H9 (cell line): ENCODE measurements at regions not wholly inside any gene's neighbourhood (a gene's known extent, or its start where the extent isn't known, plus 50 kb on each side); places are given as distances from the start of the nearest gene placed in this dataset.

Experiments
- DNase-seq: peaks from one replicate; pipeline ENCODE4 v3.0.0-alpha.2; 2017
- H2AFZ ChIP-seq: one replicate; pipeline ENCODE4 v1.6.1; 2013; ENCODE audit warnings: mild to moderate bottlenecking, low read length, control low read depth, moderate library complexity
- H2AK5ac ChIP-seq: 2 replicates; pipeline ENCODE4 v1.6.1; 2013; ENCODE audit warnings: low read length, control low read depth, mixed read lengths; ENCODE audit not compliant: insufficient read length
- H2BK120ac ChIP-seq: one replicate; pipeline ENCODE4 v1.6.1; 2013; ENCODE audit warnings: low read depth, mild to moderate bottlenecking, low read length, control low read depth, inconsistent platforms; ENCODE audit not compliant: poor library complexity, severe bottlenecking
- H2BK12ac ChIP-seq: 2 replicates; pipeline ENCODE4 v1.6.1; 2013; ENCODE audit warnings: low read length, control low read depth, mixed read lengths, low read depth; ENCODE audit not compliant: insufficient read length
- H2BK15ac ChIP-seq: 2 replicates; pipeline ENCODE4 v1.6.1; 2013; ENCODE audit warnings: low read depth, low read length, control low read depth
- H2BK20ac ChIP-seq: one replicate; pipeline ENCODE4 v1.6.1; 2013; ENCODE audit warnings: low read depth, mild to moderate bottlenecking, low read length, control low read depth, inconsistent platforms; ENCODE audit not compliant: poor library complexity, severe bottlenecking
- H2BK5ac ChIP-seq: 2 replicates; pipeline ENCODE4 v1.6.1; 2013; ENCODE audit warnings: low read length, control low read depth, mixed read lengths; ENCODE audit not compliant: insufficient read length
- H3K14ac ChIP-seq: 2 replicates; pipeline ENCODE4 v1.6.1; 2013; ENCODE audit warnings: low read length, control low read depth; ENCODE audit not compliant: insufficient read depth
- H3K18ac ChIP-seq: 2 replicates; pipeline ENCODE4 v1.6.1; 2013; ENCODE audit warnings: low read depth, mild to moderate bottlenecking, mixed read lengths, low read length, control low read depth; ENCODE audit not compliant: insufficient read length
- H3K23ac ChIP-seq: 2 replicates; pipeline ENCODE4 v1.6.1; 2013; ENCODE audit warnings: low read length, control low read depth, mixed read lengths, low read depth; ENCODE audit not compliant: insufficient read length
- H3K23me2 ChIP-seq: 2 replicates; pipeline ENCODE4 v1.6.1; 2013; ENCODE audit warnings: low read depth, mild to moderate bottlenecking, mixed read lengths, low read length, control low read depth; ENCODE audit not compliant: insufficient read length, poor library complexity, severe bottlenecking
- H3K27ac ChIP-seq: 2 replicates; pipeline ENCODE4 v1.5.1; 2013; ENCODE audit warnings: low read length, control low read depth, mixed read lengths, low read depth; ENCODE audit not compliant: insufficient read length
- H3K27me3 ChIP-seq: 2 replicates; pipeline ENCODE4 v1.6.1; 2013; ENCODE audit warnings: low read length, control low read depth, inconsistent platforms; ENCODE audit not compliant: insufficient read depth
- H3K4ac ChIP-seq: 2 replicates; pipeline ENCODE4 v1.6.1; 2013; ENCODE audit warnings: low read depth, mild to moderate bottlenecking, control low read depth, inconsistent platforms, low read length, moderate library complexity
- H3K4me1 ChIP-seq: 2 replicates; pipeline ENCODE4 v1.6.1; 2013; ENCODE audit warnings: low read length, control low read depth, inconsistent platforms; ENCODE audit not compliant: insufficient read depth
- H3K4me2 ChIP-seq: 2 replicates; pipeline ENCODE4 v1.6.1; 2013; ENCODE audit warnings: low read length, control low read depth, mixed read lengths; ENCODE audit not compliant: insufficient read length, insufficient read depth
- H3K56ac ChIP-seq: 2 replicates; pipeline ENCODE4 v1.6.1; 2013; ENCODE audit warnings: low read depth, mild to moderate bottlenecking, mixed read lengths, low read length, control low read depth; ENCODE audit not compliant: insufficient read length
- H3K79me1 ChIP-seq: 2 replicates; pipeline ENCODE4 v1.6.1; 2013; ENCODE audit warnings: low read depth, mild to moderate bottlenecking, moderate library complexity, low read length, control low read depth, inconsistent platforms; ENCODE audit not compliant: insufficient read depth, poor library complexity, severe bottlenecking
- H3K79me2 ChIP-seq: 2 replicates; pipeline ENCODE4 v1.6.1; 2013; ENCODE audit warnings: low read length, control low read depth, inconsistent platforms; ENCODE audit not compliant: insufficient read depth
- H3K9ac ChIP-seq: 2 replicates; pipeline ENCODE4 v1.6.1; 2013; ENCODE audit warnings: low read length, control low read depth, mixed read lengths; ENCODE audit not compliant: insufficient read length; ENCODE audit errors: extremely low read depth
- H3K9me3 ChIP-seq: one replicate; pipeline ENCODE4 v1.6.1; 2013; ENCODE audit warnings: low read depth, low read length, inconsistent platforms; ENCODE audit not compliant: control insufficient read depth
- H3T11ph ChIP-seq: one replicate; pipeline ENCODE4 v1.6.1; 2013; ENCODE audit warnings: mild to moderate bottlenecking, low read length, control low read depth, inconsistent platforms
- H4K20me1 ChIP-seq: one replicate; pipeline ENCODE4 v1.6.1; 2013; ENCODE audit not compliant: control insufficient read depth, insufficient read length, insufficient read depth
- H4K5ac ChIP-seq: 2 replicates; pipeline ENCODE4 v1.6.1; 2013; ENCODE audit warnings: low read depth, mild to moderate bottlenecking, mixed read lengths, low read length, control low read depth; ENCODE audit not compliant: insufficient read length
- H4K8ac ChIP-seq: replicated peaks from 2 replicates; pipeline ENCODE4 v1.6.1; 2013; ENCODE audit warnings: low read length, control low read depth, mixed read lengths, low read depth; ENCODE audit not compliant: insufficient read length
- H4K91ac ChIP-seq: 2 replicates; pipeline ENCODE4 v1.6.1; 2013; ENCODE audit warnings: low read depth, mild to moderate bottlenecking, moderate library complexity, mixed read lengths, low read length, control low read depth; ENCODE audit not compliant: insufficient read length
- H3K27ac Mint-ChIP-seq, 3 experiments: 2 replicates in 2 of 3; 3 replicates in 1 of 3; pipeline ENCODE4 v1.8.0; 2020 to 2021; ENCODE audit warnings: mixed read lengths in 3 of 3, mild to moderate bottlenecking in 1 of 3, moderate library complexity in 1 of 3
- H3K27me3 Mint-ChIP-seq: 2 replicates; pipeline ENCODE4 v1.8.0; 2021; ENCODE audit warnings: low read depth, mild to moderate bottlenecking, moderate library complexity, mixed read lengths
- H3K36me3 Mint-ChIP-seq, 3 experiments: 2 replicates in 2 of 3; 3 replicates in 1 of 3; pipeline ENCODE4 v1.8.0; 2020 to 2021; ENCODE audit warnings: low read depth in 3 of 3, mixed read lengths in 3 of 3; ENCODE audit not compliant: insufficient read depth in 1 of 3
- H3K4me1 Mint-ChIP-seq, 2 experiments: 2 replicates each; pipeline ENCODE4 v1.8.0; 2020; ENCODE audit warnings: mixed read lengths in 2 of 2
- H3K4me3 Mint-ChIP-seq, 2 experiments: 2 replicates in 1 of 2; 3 replicates in 1 of 2; pipeline ENCODE4 v1.8.0; 2020 to 2021; ENCODE audit warnings: mild to moderate bottlenecking in 2 of 2, mixed read lengths in 2 of 2, moderate library complexity in 1 of 2
- H3K9me3 Mint-ChIP-seq, 2 experiments: 2 replicates in 1 of 2; 3 replicates in 1 of 2; pipeline ENCODE4 v1.8.0; 2020; ENCODE audit warnings: mild to moderate bottlenecking in 2 of 2, mixed read lengths in 2 of 2, moderate library complexity in 1 of 2
- WGBS: extraction: QIAGEN DNeasy Blood & Tissue Kit; methylation state at CpG from one replicate; pipeline ENCODE4 v1.1.7; 2013; ENCODE audit warnings: missing lambda C conversion rate, low lambda C conversion rate, mixed read lengths; ENCODE audit not compliant: insufficient read length; ENCODE audit errors: extremely low coverage; 5-methylcytosine and 5-hydroxymethylcytosine counted together
- TF ChIP-seq, protein P1 (sequence below): fragments of 200-600 bp; sonication (generic); conservative IDR thresholded peaks from 3 replicates; pipeline ENCODE4 v1.8.0; 2021; ENCODE audit warnings: antibody characterized with exemption, mild to moderate bottlenecking

DNA sequence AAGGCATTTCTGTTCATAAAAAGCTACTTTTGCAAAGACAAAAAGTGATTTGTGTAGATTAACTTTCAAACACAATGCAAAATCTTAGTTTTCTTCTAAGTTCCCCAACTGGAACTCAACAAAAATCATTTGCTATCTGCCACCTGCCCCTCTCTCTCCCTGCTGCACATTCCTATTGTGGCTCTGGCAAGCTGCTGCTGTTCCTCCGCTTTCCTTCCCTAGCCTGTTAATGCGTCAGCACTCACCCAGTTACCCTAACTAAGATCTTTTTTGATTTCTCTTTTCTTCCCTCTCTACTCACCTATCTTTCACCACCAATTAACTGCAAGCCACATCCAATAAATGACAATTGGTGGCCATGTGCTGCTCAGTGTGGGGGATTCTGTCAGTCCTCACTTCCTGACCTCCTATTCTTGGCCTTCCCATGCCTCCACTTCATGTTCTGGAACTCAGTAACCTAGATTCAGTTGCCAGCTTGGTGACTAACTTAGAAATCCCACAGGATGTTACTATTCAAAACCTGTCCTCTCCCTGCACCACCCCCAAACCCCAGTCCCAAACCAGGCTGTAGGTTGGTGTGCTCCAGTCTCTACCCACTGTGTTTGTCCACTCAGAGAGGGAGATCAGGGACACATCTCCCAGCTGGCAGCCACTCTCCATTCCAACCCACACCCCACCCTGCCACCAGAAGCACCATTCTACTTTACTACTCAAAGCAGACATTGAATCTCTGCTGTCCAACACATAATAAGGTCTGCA, 140.2 kb upstream of the CTTNBP2 start:
- WGBS, result no CpG with 5 or more reads among the region's 2 CpGs
- TF ChIP-seq, protein P1, sequence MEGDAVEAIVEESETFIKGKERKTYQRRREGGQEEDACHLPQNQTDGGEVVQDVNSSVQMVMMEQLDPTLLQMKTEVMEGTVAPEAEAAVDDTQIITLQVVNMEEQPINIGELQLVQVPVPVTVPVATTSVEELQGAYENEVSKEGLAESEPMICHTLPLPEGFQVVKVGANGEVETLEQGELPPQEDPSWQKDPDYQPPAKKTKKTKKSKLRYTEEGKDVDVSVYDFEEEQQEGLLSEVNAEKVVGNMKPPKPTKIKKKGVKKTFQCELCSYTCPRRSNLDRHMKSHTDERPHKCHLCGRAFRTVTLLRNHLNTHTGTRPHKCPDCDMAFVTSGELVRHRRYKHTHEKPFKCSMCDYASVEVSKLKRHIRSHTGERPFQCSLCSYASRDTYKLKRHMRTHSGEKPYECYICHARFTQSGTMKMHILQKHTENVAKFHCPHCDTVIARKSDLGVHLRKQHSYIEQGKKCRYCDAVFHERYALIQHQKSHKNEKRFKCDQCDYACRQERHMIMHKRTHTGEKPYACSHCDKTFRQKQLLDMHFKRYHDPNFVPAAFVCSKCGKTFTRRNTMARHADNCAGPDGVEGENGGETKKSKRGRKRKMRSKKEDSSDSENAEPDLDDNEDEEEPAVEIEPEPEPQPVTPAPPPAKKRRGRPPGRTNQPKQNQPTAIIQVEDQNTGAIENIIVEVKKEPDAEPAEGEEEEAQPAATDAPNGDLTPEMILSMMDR, result no peak
- Histone ChIP-seq H3K9me3 (no peaks in the 10 kb centered on the region), H3K79me1 (no peaks in the 10 kb centered on the region), H3K18ac (no peak overlapping the region), H3K9ac (no peak overlapping the region), H4K20me1 (no peaks in the 10 kb centered on the region), H2AFZ (no peak overlapping the region), H2BK15ac (no peak overlapping the region), H3K56ac (no peak overlapping the region), H2BK120ac (no peak overlapping the region), H4K5ac (peak overlapping the region; percentile 60), H2BK12ac (no peak overlapping the region), H3K4ac (no peak overlapping the region), H3K4me2 (no peak overlapping the region), H3K27me3 (no peaks in the 10 kb centered on the region), H2AK5ac (no peak overlapping the region), H2BK5ac (no peak overlapping the region), H3K23me2 (no peaks in the 10 kb centered on the region), H2BK20ac (no peak overlapping the region), H3K79me2 (no peaks in the 10 kb centered on the region; the same call in 1 of the 2 replicates), H3K23ac (no peak overlapping the region), H4K8ac (no peak overlapping the region), H3K14ac (no peak overlapping the region), H3K27ac (no peak overlapping the region), H3K4me1 (no peaks in the 10 kb centered on the region), H3T11ph (no peak overlapping the region), H4K91ac (no peak overlapping the region)
- no peak overlapping the region for H3K27ac Mint-ChIP-seq
- H3K9me3 Mint-ChIP-seq, result peaks cover 3 to 5% of the 10 kb centered on the region in 2 experiments; a peak in 3 of 5 replicates
- DNase-seq, result no peak
- H3K27me3 Mint-ChIP-seq, result no peaks in the 10 kb centered on the region
- H3K36me3 Mint-ChIP-seq, result peaks cover 0 to 5% (median 3%) of the 10 kb centered on the region in 3 experiments; a peak in 3 of 7 replicates
- no peak overlapping the region for H3K4me3 Mint-ChIP-seq
- H3K4me1 Mint-ChIP-seq, result no peaks in the 10 kb centered on the region
